ENCODE measurements at regions not wholly inside any gene's neighbourhood (a gene's known extent, or its start where the extent isn't known, plus 50 kb on each side); places are given as distances from the start of the nearest gene placed in this dataset.

DNA sequence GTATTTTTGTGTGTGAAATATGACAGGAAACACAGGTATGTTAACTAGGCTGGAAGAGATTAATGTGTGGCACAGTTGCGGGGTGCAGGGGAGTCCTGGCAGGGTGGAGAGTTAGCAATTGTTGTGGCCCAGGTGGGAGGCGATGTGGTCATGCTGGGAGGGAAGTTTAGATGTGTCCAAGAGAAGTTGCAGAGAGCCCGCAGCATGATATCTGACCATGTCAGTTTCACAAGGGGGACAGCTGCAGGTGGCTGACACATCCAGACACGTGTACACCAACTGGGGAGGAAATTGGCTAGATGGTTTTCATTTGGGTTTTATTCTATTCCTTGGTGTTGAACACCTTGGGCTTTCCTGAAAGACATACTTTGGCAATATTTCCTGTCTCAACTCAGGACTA is 172.8 kb upstream of the RGMA start:
- DNase-seq (ENCODE audit: low read depth in 1 of 2, low spot score in 1 of 2), result no peak
- TF ChIP-seq JUND (IDR thresholded peaks at IDR 0.05; ENCODE audit: low read depth), result no peak
- in situ Hi-C loops (cut with HindIII; ENCODE audit: low pct_unique_long_range_greater_than_20kb, low sequenced_read_pairs), result no loop called here

DNA sequence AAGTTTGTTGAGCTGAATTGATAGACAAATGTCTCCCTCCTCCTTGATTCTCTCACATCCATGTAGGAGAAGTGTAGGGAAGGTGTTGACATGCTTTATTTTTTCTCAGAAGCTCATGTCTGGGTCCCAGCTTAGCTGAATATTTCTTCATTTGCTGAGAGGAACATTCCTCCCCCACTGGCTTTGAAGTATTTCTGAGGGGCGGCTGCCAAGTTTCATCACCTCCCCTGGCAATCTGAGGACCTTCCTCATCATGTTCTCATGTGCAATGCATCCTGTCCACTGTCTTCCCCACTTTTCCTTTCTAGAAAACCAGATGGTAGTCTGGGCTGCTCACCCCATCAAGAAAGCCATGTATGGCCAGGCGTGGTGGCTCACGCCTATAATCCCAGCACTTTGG is 168.9 kb upstream of the RGMA start:
- in situ Hi-C loops (cut with HindIII; ENCODE audit: low pct_unique_long_range_greater_than_20kb, low sequenced_read_pairs), result no loop called here
- no peak for DNase-seq (ENCODE audit: low read depth in 1 of 2, low spot score in 1 of 2)
- no peak for TF ChIP-seq JUND (IDR thresholded peaks at IDR 0.05; ENCODE audit: low read depth)

DNA sequence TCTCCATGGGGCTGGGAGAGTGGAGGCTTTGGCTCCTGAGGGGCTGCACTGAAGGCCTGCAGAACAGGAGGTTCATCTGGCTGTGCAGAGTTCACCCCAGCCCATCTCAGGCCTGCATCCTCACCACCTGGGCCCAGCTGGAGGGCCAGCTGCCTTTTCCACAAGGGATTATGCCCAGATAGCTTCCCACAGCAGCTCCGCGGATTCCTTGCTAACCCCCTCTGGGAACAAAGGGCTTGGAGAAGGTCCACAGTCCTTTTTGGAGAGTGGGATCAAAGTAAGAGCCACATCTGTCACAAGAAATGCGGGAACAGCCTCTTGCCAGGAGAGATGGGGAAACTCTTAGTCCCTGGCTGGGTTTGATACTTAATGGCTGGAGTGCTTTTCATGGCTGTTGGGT is 164.7 kb upstream of the RGMA start:
- TF ChIP-seq JUND (IDR thresholded peaks at IDR 0.05; ENCODE audit: low read depth), result no peak
- DNase-seq (ENCODE audit: low read depth in 1 of 2, low spot score in 1 of 2), result no peak
- in situ Hi-C loops (cut with HindIII; ENCODE audit: low pct_unique_long_range_greater_than_20kb, low sequenced_read_pairs), result no loop called here

- in situ Hi-C loops (cut with HindIII; ENCODE audit: low pct_unique_long_range_greater_than_20kb, low sequenced_read_pairs), result no loop called here
- no peak for TF ChIP-seq JUND (IDR thresholded peaks at IDR 0.05; ENCODE audit: low read depth)
- DNase-seq (ENCODE audit: low read depth in 1 of 2, low spot score in 1 of 2), result no peak
Observed at GRCh38 chr15:93252780-93253179, 163.8 kb upstream of the RGMA start.

GRCh38 chr15:93250950-93251349 is 161.9 kb upstream of the RGMA start:
- no peak for DNase-seq (ENCODE audit: low read depth in 1 of 2, low spot score in 1 of 2)
- no peak for TF ChIP-seq JUND (IDR thresholded peaks at IDR 0.05; ENCODE audit: low read depth)
- in situ Hi-C loops (cut with HindIII; ENCODE audit: low pct_unique_long_range_greater_than_20kb, low sequenced_read_pairs), result no loop called here

GRCh38 chr15:93250209-93250608 is 161.2 kb upstream of the RGMA start:
- no peak for DNase-seq (ENCODE audit: low read depth in 1 of 2, low spot score in 1 of 2)
- in situ Hi-C loops (cut with HindIII; ENCODE audit: low pct_unique_long_range_greater_than_20kb, low sequenced_read_pairs), result no loop called here
- no peak for TF ChIP-seq JUND (IDR thresholded peaks at IDR 0.05; ENCODE audit: low read depth)

GRCh38 chr15:93249623-93250022 is 160.6 kb upstream of the RGMA start:
- TF ChIP-seq JUND (IDR thresholded peaks at IDR 0.05; ENCODE audit: low read depth), result no peak

GRCh38 chr15:93247466-93248121 is 158.6 kb upstream of the RGMA start:
- DNase-seq (ENCODE audit: low read depth in 1 of 2, low spot score in 1 of 2), result no peak
- TF ChIP-seq JUND (IDR thresholded peaks at IDR 0.05; ENCODE audit: low read depth), result no peak
- in situ Hi-C loops (cut with HindIII; ENCODE audit: low pct_unique_long_range_greater_than_20kb, low sequenced_read_pairs), result no loop called here

More at GRCh38 chr15:93249623-93250022, 160.6 kb upstream of the RGMA start:
- in situ Hi-C loops (cut with HindIII; ENCODE audit: low pct_unique_long_range_greater_than_20kb, low sequenced_read_pairs), result no loop called here
- no peak for DNase-seq (ENCODE audit: low read depth in 1 of 2, low spot score in 1 of 2)

GRCh38 chr15:93246266-93247242 is 157.5 kb upstream of the RGMA start:
- no peak for DNase-seq (ENCODE audit: low read depth in 1 of 2, low spot score in 1 of 2)
- TF ChIP-seq JUND (IDR thresholded peaks at IDR 0.05; ENCODE audit: low read depth), result no peak
- in situ Hi-C loops (cut with HindIII; ENCODE audit: low pct_unique_long_range_greater_than_20kb, low sequenced_read_pairs), result no loop called here

DNA sequence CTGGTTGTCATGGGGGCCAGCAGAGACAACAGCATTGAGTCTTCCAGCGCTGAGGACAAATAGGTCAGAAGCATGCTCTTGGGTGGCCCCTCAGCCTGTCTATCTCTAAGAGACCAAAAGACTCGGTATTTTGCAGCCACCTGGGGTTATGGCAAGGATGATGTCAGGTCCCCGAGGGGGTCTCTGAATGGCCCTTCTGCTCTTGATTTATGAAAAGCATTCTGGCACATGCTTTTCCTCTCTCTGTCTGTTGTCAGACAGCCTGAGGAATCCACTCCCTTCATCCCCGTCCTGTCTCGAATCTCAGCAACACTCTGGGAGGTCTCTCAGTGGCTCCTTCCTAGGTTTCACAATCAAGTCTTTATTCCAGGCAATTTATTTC is 156.6 kb upstream of the RGMA start:
- TF ChIP-seq JUND (IDR thresholded peaks at IDR 0.05; ENCODE audit: low read depth), result no peak
- no peak for DNase-seq (ENCODE audit: low read depth in 1 of 2, low spot score in 1 of 2)
- in situ Hi-C loops (cut with HindIII; ENCODE audit: low pct_unique_long_range_greater_than_20kb, low sequenced_read_pairs), result no loop called here

DNA sequence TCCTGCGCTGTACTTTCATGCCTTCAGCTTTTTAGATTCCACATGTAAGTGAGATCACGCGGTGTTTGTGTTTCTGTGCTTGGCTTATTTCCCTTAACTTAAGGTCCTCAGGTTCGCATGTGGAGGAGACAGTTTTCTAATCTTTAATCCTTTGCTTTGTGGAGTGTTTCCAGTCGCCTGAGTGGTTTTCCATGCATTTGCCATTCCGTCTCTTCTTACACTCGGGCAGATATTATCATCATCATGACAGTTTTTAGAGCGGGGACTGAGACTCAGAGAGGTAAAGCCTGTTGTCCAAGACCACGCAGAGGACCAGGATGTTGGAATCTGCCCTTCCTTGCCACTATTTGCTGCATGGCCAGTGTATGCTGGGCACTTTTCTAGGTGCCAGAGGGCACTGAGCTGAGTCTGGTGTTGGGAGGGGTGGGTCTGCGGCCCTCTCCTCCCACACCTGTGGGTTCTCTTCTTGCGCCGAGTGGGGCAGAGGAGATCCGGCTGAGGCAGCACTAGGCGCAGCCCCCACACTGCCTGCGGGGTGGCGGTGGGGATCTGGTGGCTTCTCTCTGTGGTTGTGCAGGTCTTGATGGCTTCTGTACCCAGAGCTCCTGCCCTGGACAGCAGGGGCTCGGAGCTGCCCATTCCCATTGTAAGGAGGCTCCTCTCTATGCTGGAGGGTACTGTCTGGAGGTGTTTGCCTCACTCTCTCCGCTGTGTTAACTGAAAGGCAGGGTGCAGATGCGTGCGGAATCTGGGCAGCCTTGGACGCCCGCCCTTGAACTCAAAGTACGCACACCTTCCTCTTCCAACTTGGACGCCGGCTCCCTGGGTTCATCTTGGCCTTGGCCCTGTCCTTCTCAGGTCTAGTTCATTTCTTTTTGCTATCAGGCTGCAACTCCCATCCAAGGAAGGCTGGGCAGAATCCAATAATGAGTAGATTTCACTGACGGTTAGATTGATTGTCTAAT is 156.0 kb upstream of the RGMA start:
- no peak for DNase-seq (ENCODE audit: low read depth in 1 of 2, low spot score in 1 of 2)
- TF ChIP-seq JUND (IDR thresholded peaks at IDR 0.05; ENCODE audit: low read depth), result no peak
- in situ Hi-C loops (cut with HindIII; ENCODE audit: low pct_unique_long_range_greater_than_20kb, low sequenced_read_pairs), result no loop called here

GRCh38 chr15:93243573-93243972 is 154.6 kb upstream of the RGMA start:
- DNase-seq (ENCODE audit: low read depth in 1 of 2, low spot score in 1 of 2), result no peak
- in situ Hi-C loops (cut with HindIII; ENCODE audit: low pct_unique_long_range_greater_than_20kb, low sequenced_read_pairs), result no loop called here
- no peak for TF ChIP-seq JUND (IDR thresholded peaks at IDR 0.05; ENCODE audit: low read depth)

Data from T47D (cell line).